ENCODE measurements at regions not wholly inside any gene's neighbourhood (a gene's known extent, or its start where the extent isn't known, plus 50 kb on each side); places are given as distances from the start of the nearest gene placed in this dataset.

GRCh38 chr11:45455536-45455935, 169.4 kb upstream of the SYT13 start:
- Histone ChIP-seq H3K9me3 (ENCODE audit: control insufficient read depth, insufficient read depth, low read length) (no peaks in the 10 kb centered on the region), H3K79me1 (ENCODE audit: low read depth in 1 of 2, low read length in 2 of 2) (no peaks in the 10 kb centered on the region), H4K5ac (ENCODE audit: low read depth, low read length) (no peak overlapping the region), H3K27me3 (ENCODE audit: control insufficient read depth, insufficient read depth, low read length) (0 out of 2 replicates have a peak, but pooled peaks cover 2% of the 10 kb centered on the region), H3K18ac (ENCODE audit: low read depth, low read length) (no peak overlapping the region), H4K20me1 (ENCODE audit: insufficient read depth, low read length) (no peaks in the 10 kb centered on the region), H3K56ac (ENCODE audit: extremely low read depth, insufficient read depth, low read length) (no peak overlapping the region), H2BK120ac (ENCODE audit: low read depth, low read length) (no peak overlapping the region), H3K4me2 (ENCODE audit: low read depth, low read length) (no peak overlapping the region), H2BK15ac (ENCODE audit: low read depth, low read length) (no peak overlapping the region), H3K36me3 (ENCODE audit: control insufficient read depth, insufficient read depth, low read length) (no peaks in the 10 kb centered on the region), H3K4me1 (ENCODE audit: control insufficient read depth, insufficient read depth, low read length) (no peaks in the 10 kb centered on the region), H3K4me3 (ENCODE audit: insufficient read depth, low read depth, low read length) (no peak overlapping the region), H2AK5ac (ENCODE audit: low read depth, low read length) (no peak overlapping the region), H3K9me1 (ENCODE audit: insufficient read depth, low read length) (no peaks in the 10 kb centered on the region), H2AK9ac (replicated peaks; ENCODE audit: low read depth, low read length, poor library complexity) (no peak overlapping the region), H3K4ac (ENCODE audit: low read depth, low read length) (no peak overlapping the region), H3K9ac (ENCODE audit: low read depth, low read length) (no peak overlapping the region), H2BK5ac (ENCODE audit: low read depth, low read length, poor library complexity, severe bottlenecking) (no peak overlapping the region), H3K27ac (ENCODE audit: insufficient read depth, low read length) (no peak overlapping the region), H3K23ac (ENCODE audit: low read depth, low read length) (no peak overlapping the region), H2BK20ac (ENCODE audit: low read depth, low read length) (no peak overlapping the region), H4K8ac (ENCODE audit: low read depth in 2 of 2, low read length in 2 of 2) (no peak overlapping the region), H3K14ac (replicated peaks; ENCODE audit: low read depth, low read length) (no peak overlapping the region), H4K91ac (ENCODE audit: insufficient read depth, low read depth, low read length) (no peak overlapping the region), H2AFZ (replicated peaks; ENCODE audit: low read length, poor library complexity) (no peak overlapping the region)
- intact Hi-C loops (cut with micrococcal nuclease): no loop called here
- dilution Hi-C loops (cut with HindIII; ENCODE audit: low sequenced_read_pairs, unreplicated experiment): no loop called here
- DNase-seq: no peak
- no peak for ATAC-seq (ENCODE audit: low read depth)
- CTCF ChIA-PET: no interaction called here
- in situ Hi-C loops (cut with MboI; ENCODE audit: low sequenced_read_pairs): no loop called here
- TF ChIP-seq MAZ (IDR thresholded peaks at IDR 0.05; ENCODE audit: borderline replicate concordance, low read depth, low read length) (no peak), MAFK (IDR thresholded peaks at IDR 0.05; ENCODE audit: low read depth, low read length) (no peak), ELK1 (IDR thresholded peaks at IDR 0.05; ENCODE audit: borderline replicate concordance, low read depth, low read length) (no peak), CHD1 (IDR thresholded peaks at IDR 0.05; ENCODE audit: low read depth, low read length) (no peak)
- POLR2A ChIA-PET (ENCODE audit: unreplicated experiment): no interaction called here
- 11% methylated on average over 3 of the region's 6 CpGs; no CpG with 5 or more reads in 1 of the 2 experiments for WGBS, 2 experiments (ENCODE audit: extremely low coverage in 2 of 2, insufficient read length in 1 of 2)
- no TSS peak for BruUV-seq (replicated peaks)

Data from IMR-90 (cell line).